RWPE1 (cell line): ENCODE measurements at regions not wholly inside any gene's neighbourhood (a gene's known extent, or its start where the extent isn't known, plus 50 kb on each side); places are given as distances from the start of the nearest gene placed in this dataset.
A peak's percentile ranks its signal among the peaks of the same experiment; 100 is the strongest.

ENCODE experiments used
- CTCF ChIA-PET: fragments of 350-600 bp; sonication (Branson Sonifier 250); formaldehyde crosslinking; extraction: SDS; loops from one replicate; lab custom pipeline; 2021; lab: Yijun Ruan, JAX
- POLR2A ChIA-PET: fragments of 400-600 bp; formaldehyde crosslinking; extraction: SDS; loops from one replicate; lab custom pipeline; 2020; ENCODE audit warnings: antibody characterized with exemption; ENCODE audit not compliant: low non-redundant PET; lab: Yijun Ruan, JAX
- DNase-seq: peaks from one replicate; pipeline ENCODE4 v3.0.0; 2012; ENCODE audit warnings: low spot score
- H3K27ac ChIP-seq: fragments of 450-650 bp; 2 replicates; pipeline ENCODE4 v1.5.1; 2017
- CTCF ChIP-seq: fragments of 450-650 bp; conservative IDR thresholded peaks from 2 replicates; pipeline ENCODE4 v1.5.1; 2017; ENCODE audit warnings: low read depth, mild to moderate bottlenecking

DNA sequence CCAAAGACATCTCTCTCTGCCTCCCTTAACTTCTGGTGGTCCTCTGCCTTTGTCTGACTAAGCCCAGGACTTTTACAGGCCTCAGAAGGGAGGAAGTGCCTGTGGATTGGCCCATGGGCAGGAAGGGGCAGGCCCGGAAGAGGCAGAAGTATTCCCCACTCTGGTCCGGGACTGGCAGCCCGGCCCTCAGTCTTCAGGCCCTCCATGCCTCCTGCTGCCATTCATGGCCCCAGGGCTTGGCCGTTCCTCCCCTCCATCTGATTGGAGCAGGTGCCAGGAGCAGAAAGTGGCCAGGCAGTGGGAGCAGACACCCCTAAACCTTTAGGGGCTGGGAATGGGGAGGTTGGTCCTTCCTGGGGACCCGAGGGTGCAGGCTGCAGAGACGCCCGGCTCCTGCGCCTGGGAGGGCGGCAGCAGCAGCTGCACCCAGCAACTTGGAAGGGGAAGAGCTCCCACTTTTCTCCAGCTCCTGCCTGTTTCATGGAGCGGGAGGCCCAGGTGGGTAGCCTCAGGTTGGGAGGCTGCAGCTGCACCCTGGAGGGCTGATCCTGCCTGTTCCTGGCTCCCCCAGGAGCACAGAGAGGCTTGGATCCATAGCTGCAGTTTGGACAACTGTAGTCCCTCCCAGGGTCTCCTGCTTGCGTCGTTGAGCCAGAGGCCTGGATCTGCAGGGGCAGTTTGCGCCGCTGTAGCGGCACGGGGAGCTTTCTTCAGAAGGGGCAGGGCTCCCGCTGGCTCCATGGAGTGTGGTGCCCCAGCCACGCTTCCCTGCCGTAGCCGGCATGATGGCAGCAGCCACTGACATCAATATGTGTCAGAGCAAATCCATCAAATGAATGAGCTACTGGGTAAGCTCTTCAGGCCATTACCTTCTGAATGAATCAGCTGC lies 661.5 kb upstream of the NUDT12 start:
- ChIA-PET POLR2A (no interaction called here), CTCF (no interaction called here)
- TF ChIP-seq CTCF = no peak
- DNase-seq = no peak
- no peak overlapping the region for H3K27ac ChIP-seq

- no peak for TF ChIP-seq CTCF
- CTCF ChIA-PET = no interaction called here
- no peak for DNase-seq
- H3K27ac ChIP-seq = no peak overlapping the region
- POLR2A ChIA-PET = no interaction called here
These were observed 655.6 kb upstream of the NUDT12 start for GRCh38 chr5:104218200-104218599.

DNA sequence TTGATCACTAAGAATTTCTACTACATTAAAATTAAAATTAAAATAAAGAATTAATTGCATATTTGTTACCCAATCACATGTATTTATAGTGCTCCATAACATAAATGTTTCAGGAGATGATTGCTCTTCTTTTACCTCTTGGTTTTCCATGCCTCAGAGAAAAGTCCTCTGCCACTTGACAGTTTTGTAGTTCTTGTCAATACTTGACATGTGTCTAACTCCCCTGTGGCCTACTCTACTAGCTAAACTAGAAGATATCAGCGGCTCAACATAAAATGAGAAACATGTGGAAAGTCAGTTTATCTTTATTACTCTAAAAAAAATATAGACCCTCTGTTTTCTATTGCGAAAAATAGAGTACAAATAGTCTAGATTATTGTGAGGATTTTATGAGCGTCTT lies 650.6 kb upstream of the NUDT12 start:
- ChIA-PET CTCF (interaction anchor here (0.7 kb wide), 1 partner anchor 31 kb away, joined by 4 read pairs; no protein-coding TSS in a partner anchor), POLR2A (no interaction called here)
- no peak overlapping the region for H3K27ac ChIP-seq
- no peak for TF ChIP-seq CTCF
- DNase-seq = no peak

DNA sequence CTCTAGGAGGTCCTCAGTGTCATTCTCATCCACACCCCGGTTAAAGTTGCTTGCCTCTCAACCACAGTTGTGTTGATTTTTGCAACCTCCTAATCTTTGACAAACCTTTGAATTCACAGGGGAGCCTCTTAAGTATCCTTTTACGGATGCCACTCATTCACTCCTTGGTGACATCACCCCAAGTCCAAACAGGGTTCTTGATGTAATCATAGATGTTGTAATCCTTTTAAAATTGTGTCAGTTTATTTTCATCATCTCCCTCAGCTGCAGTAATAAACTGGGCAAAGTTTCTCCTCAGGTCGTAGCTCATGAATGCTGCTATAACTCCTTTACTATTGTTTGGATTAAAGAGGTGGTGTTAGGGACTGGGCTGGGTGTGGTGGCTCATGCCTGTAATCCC lies 637.2 kb upstream of the NUDT12 start:
- H3K27ac ChIP-seq = no peak overlapping the region
- POLR2A ChIA-PET = no interaction called here
- TF ChIP-seq CTCF = no peak
- CTCF ChIA-PET = no interaction called here
- DNase-seq = no peak

- no peak for DNase-seq
- CTCF ChIA-PET = no interaction called here
- no peak overlapping the region for H3K27ac ChIP-seq
- POLR2A ChIA-PET = no interaction called here
- no peak for TF ChIP-seq CTCF
These were observed 635.6 kb upstream of the NUDT12 start for GRCh38 chr5:104198156-104198555.

GRCh38 chr5:104189909-104190308 lies 627.3 kb upstream of the NUDT12 start:
- peak; percentile 32 for DNase-seq
- no peak for TF ChIP-seq CTCF
- CTCF ChIA-PET = interaction anchor here (0.7 kb wide), 1 partner anchor 399 kb away, joined by 3 read pairs; no protein-coding TSS in a partner anchor
- POLR2A ChIA-PET = no interaction called here
- no peak overlapping the region for H3K27ac ChIP-seq
